Liver (tissue), 8 donors: ENCODE measurements at regions not wholly inside any gene's neighbourhood (a gene's known extent, or its start where the extent isn't known, plus 50 kb on each side); places are given as distances from the start of the nearest gene placed in this dataset.

Experiments used
- DNase-seq: peaks from one replicate; pipeline ENCODE4 v3.0.0-alpha.2; 2017; ENCODE audit warnings: low spot score
- H3K27ac ChIP-seq, 2 donors: one replicate each; pipeline ENCODE4 v1.7.0; 2013; ENCODE audit warnings: inconsistent platforms in 2 of 2, low read length in 2 of 2, control low read depth in 1 of 2, low read depth in 1 of 2, mild to moderate bottlenecking in 1 of 2
- H3K27me3 ChIP-seq, 4 donors: one replicate each; pipeline versions ENCODE4 v1.6.1 to v1.7.0; 2013; ENCODE audit warnings: low read length in 3 of 4, inconsistent platforms in 1 of 4, mild to moderate bottlenecking in 1 of 4, moderate library complexity in 1 of 4; ENCODE audit not compliant: control insufficient read depth in 4 of 4, insufficient read depth in 4 of 4
- H3K36me3 ChIP-seq, 4 donors: one replicate each; pipeline versions ENCODE4 v1.6.1 to v1.7.0; 2013; ENCODE audit warnings: low read length in 3 of 4, mild to moderate bottlenecking in 3 of 4, low read depth in 1 of 4, moderate library complexity in 1 of 4; ENCODE audit not compliant: control insufficient read depth in 4 of 4, insufficient read depth in 3 of 4
- H3K4me1 ChIP-seq, 4 donors: one replicate each; pipeline versions ENCODE4 v1.6.1 to v1.7.0; 2013; ENCODE audit warnings: low read length in 3 of 4, mild to moderate bottlenecking in 3 of 4, moderate library complexity in 1 of 4; ENCODE audit not compliant: control insufficient read depth in 4 of 4, insufficient read depth in 4 of 4
- H3K4me3 ChIP-seq, 3 donors: one replicate each; pipeline versions ENCODE4 v1.6.1 to v1.7.0; 2013; ENCODE audit warnings: low read length in 3 of 3, control low read depth in 1 of 3, low read depth in 1 of 3, mild to moderate bottlenecking in 1 of 3
- H3K9ac ChIP-seq, 2 donors: one replicate each; pipeline ENCODE4 v1.7.0; 2013; ENCODE audit warnings: low read length in 2 of 2, mild to moderate bottlenecking in 2 of 2, moderate library complexity in 2 of 2, control low read depth in 1 of 2, low read depth in 1 of 2
- H3K9me3 ChIP-seq, 4 donors: one replicate each; pipeline versions ENCODE4 v1.6.1 to v1.7.0; 2013; ENCODE audit warnings: low read length in 3 of 4; ENCODE audit not compliant: control insufficient read depth in 4 of 4
- CTCF ChIP-seq: fragments of 150-350 bp; IDR thresholded peaks from 2 replicates; pipeline ENCODE4 v1.5.1; 2017; ENCODE audit warnings: improper control_type of control experiment, low read depth, low read length; ENCODE audit not compliant: missing input control
- EGR1 ChIP-seq, 2 donors: IDR thresholded peaks; 2 replicates each; pipeline ENCODE4 v1.6.1; 2016 to 2018; ENCODE audit warnings: antibody characterized with exemption in 2 of 2, low read depth in 2 of 2
- FOXA1 ChIP-seq: IDR thresholded peaks from 2 replicates; pipeline ENCODE4 v1.6.1; 2016; ENCODE audit warnings: antibody characterized with exemption
- FOXA2 ChIP-seq: IDR thresholded peaks from 2 replicates; pipeline ENCODE4 v1.6.1; 2016; ENCODE audit warnings: antibody characterized with exemption
- GABPA ChIP-seq, 2 donors: IDR thresholded peaks in 1 of 2; conservative IDR thresholded peaks in 1 of 2; 2 replicates each; pipeline ENCODE4 v1.6.1; 2016; ENCODE audit warnings: antibody characterized with exemption in 2 of 2, mild to moderate bottlenecking in 1 of 2, moderate library complexity in 1 of 2
- JUND ChIP-seq, 2 donors: IDR thresholded peaks; 2 replicates each; pipeline ENCODE4 v1.6.1; 2016; ENCODE audit warnings: antibody characterized with exemption in 2 of 2
- MAX ChIP-seq: IDR thresholded peaks from 2 replicates; pipeline ENCODE4 v1.6.1; 2016; ENCODE audit warnings: antibody characterized with exemption
- NR2F2 ChIP-seq: IDR thresholded peaks from 2 replicates; pipeline ENCODE4 v1.6.1; 2016; ENCODE audit warnings: antibody characterized with exemption
- RAD21 ChIP-seq, 2 donors: IDR thresholded peaks; 2 replicates each; pipeline ENCODE4 v1.6.1; 2016; ENCODE audit warnings: antibody characterized with exemption in 2 of 2, mild to moderate bottlenecking in 2 of 2
- RXRA ChIP-seq, 2 donors: IDR thresholded peaks; 2 replicates each; pipeline ENCODE4 v1.6.1; 2017 to 2018; ENCODE audit warnings: antibody characterized with exemption in 2 of 2, mild to moderate bottlenecking in 1 of 2
- TAF1 ChIP-seq: conservative IDR thresholded peaks from 2 replicates; pipeline ENCODE4 v1.6.1; 2016; ENCODE audit warnings: antibody characterized with exemption, mild to moderate bottlenecking
- WGBS: extraction: QIAGEN DNeasy Blood & Tissue Kit; methylation state at CpG from one replicate; pipeline ENCODE4 v1.1.7; 2013; 5-methylcytosine and 5-hydroxymethylcytosine counted together
- TF ChIP-seq, protein P1 (sequence below): IDR thresholded peaks from 2 replicates; pipeline ENCODE4 v1.6.1; 2016; ENCODE audit warnings: antibody characterized with exemption
- TF ChIP-seq, protein P2 (sequence below): IDR thresholded peaks from 2 replicates; pipeline ENCODE4 v1.6.1; 2016; ENCODE audit warnings: antibody characterized with exemption
- donor health status: healthy.
- donor health status: healthy.
- donor health status: healthy.
- donor health status: healthy.
- donor health status: healthy.

- H3K27ac ChIP-seq = no peak overlapping the region
- no peak overlapping the region for H3K4me3 ChIP-seq
- H3K27me3 ChIP-seq = no peaks in the 10 kb centered on the region
- no peaks in the 10 kb centered on the region for H3K4me1 ChIP-seq
- TF ChIP-seq RAD21 (IDR thresholded peaks at IDR 0.05) (no peak), CTCF (no peak), MAX (no peak), EGR1 (IDR thresholded peaks at IDR 0.05; ENCODE audit: low read depth in 2 of 2) (no peak), FOXA2 (no peak), NR2F2 (no peak)
- TF ChIP-seq, protein P1, sequence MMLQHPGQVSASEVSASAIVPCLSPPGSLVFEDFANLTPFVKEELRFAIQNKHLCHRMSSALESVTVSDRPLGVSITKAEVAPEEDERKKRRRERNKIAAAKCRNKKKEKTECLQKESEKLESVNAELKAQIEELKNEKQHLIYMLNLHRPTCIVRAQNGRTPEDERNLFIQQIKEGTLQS = no peak
- no peaks in the 10 kb centered on the region for H3K9me3 ChIP-seq
- H3K9ac ChIP-seq = no peak overlapping the region
- H3K36me3 ChIP-seq = no peaks in the 10 kb centered on the region
- DNase-seq = no peak
- 80% methylated on average over 4 of the region's 4 CpGs for WGBS
These were observed 1084.9 kb upstream of the RBFOX1 start for GRCh38 chr16:6247775-6248174.

DNA sequence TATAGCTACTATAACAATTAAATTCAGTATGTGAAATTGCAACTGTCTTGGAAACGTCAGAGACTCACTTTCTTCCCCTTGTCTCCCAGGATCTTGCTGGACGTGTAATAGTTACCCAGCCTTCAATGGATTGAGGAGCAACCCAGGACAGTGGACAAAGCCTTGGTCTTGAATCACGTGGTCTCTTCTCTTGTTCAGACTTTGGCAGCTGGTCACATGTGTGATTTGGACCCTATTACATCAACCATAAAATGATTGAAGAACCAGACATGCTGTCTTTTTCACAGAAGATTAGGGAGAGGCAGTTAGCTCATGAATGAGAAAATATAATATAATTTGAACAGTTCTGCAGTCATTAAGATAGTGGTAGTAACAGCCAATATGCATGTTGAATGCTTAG lies 1085.5 kb upstream of the RBFOX1 start:
- WGBS = 57% methylated on average over 3 of the region's 3 CpGs
- no peak overlapping the region for H3K27ac ChIP-seq
- no peak for DNase-seq
- H3K27me3 ChIP-seq = no peaks in the 10 kb centered on the region
- H3K9me3 ChIP-seq = no peaks in the 10 kb centered on the region
- H3K36me3 ChIP-seq = no peaks in the 10 kb centered on the region
- no peak for TF ChIP-seq RXRA (IDR thresholded peaks at IDR 0.05)
- TF ChIP-seq, protein P1 = no peak
- no peak for TF ChIP-seq NR2F2
- TF ChIP-seq EGR1 (IDR thresholded peaks at IDR 0.05; ENCODE audit: low read depth in 2 of 2) = no peak
- TF ChIP-seq TAF1 = no peak
- no peak for TF ChIP-seq CTCF
- H3K4me1 ChIP-seq = no peaks in the 10 kb centered on the region
- H3K9ac ChIP-seq = no peak overlapping the region
- H3K4me3 ChIP-seq = no peak overlapping the region

GRCh38 chr16:6246266-6246665 lies 1086.4 kb upstream of the RBFOX1 start:
- H3K27me3 ChIP-seq = no peaks in the 10 kb centered on the region
- H3K9me3 ChIP-seq = no peaks in the 10 kb centered on the region
- no peak overlapping the region for H3K27ac ChIP-seq
- TF ChIP-seq, protein P1 = no peak
- TF ChIP-seq FOXA2 (no peak), GABPA (IDR thresholded peaks at IDR 0.05 in 1 of 2, conservative IDR thresholded peaks at IDR 0.05 in 1 of 2) (no peak), NR2F2 (no peak), RAD21 (IDR thresholded peaks at IDR 0.05) (no peak), JUND (IDR thresholded peaks at IDR 0.05) (no peak), FOXA1 (no peak)
- TF ChIP-seq, protein P2, sequence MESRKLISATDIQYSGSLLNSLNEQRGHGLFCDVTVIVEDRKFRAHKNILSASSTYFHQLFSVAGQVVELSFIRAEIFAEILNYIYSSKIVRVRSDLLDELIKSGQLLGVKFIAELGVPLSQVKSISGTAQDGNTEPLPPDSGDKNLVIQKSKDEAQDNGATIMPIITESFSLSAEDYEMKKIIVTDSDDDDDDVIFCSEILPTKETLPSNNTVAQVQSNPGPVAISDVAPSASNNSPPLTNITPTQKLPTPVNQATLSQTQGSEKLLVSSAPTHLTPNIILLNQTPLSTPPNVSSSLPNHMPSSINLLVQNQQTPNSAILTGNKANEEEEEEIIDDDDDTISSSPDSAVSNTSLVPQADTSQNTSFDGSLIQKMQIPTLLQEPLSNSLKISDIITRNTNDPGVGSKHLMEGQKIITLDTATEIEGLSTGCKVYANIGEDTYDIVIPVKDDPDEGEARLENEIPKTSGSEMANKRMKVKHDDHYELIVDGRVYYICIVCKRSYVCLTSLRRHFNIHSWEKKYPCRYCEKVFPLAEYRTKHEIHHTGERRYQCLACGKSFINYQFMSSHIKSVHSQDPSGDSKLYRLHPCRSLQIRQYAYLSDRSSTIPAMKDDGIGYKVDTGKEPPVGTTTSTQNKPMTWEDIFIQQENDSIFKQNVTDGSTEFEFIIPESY = no peak
- DNase-seq = no peak
- no peaks in the 10 kb centered on the region for H3K4me1 ChIP-seq
- H3K9ac ChIP-seq = no peak overlapping the region
- no peak overlapping the region for H3K4me3 ChIP-seq
- H3K36me3 ChIP-seq = no peaks in the 10 kb centered on the region
